Progenitor cell of endocrine pancreas (in vitro differentiated cells): ENCODE measurements at regions not wholly inside any gene's neighbourhood (a gene's known extent, or its start where the extent isn't known, plus 50 kb on each side); places are given as distances from the start of the nearest gene placed in this dataset.

Source experiments
- DNase-seq: peaks from one replicate; pipeline ENCODE4 v3.0.0; 2021; ENCODE audit warnings: low spot score; ENCODE audit not compliant: unreplicated experiment
- H3K27ac Mint-ChIP-seq: 2 replicates; pipeline ENCODE4 v1.8.0; 2021; ENCODE audit warnings: mild to moderate bottlenecking, moderate library complexity, mixed read lengths
- H3K27me3 Mint-ChIP-seq: 2 replicates; pipeline ENCODE4 v1.8.0; 2021; ENCODE audit warnings: mixed read lengths
- H3K36me3 Mint-ChIP-seq: 2 replicates; pipeline ENCODE4 v1.8.0; 2022; ENCODE audit warnings: mixed read lengths; ENCODE audit not compliant: insufficient read depth
- H3K4me1 Mint-ChIP-seq: 2 replicates; pipeline ENCODE4 v1.8.0; 2021; ENCODE audit warnings: low read depth, mixed read lengths
- H3K4me3 Mint-ChIP-seq: 2 replicates; pipeline ENCODE4 v1.8.0; 2021; ENCODE audit warnings: low read depth, mild to moderate bottlenecking, moderate library complexity, mixed read lengths
- H3K9me3 Mint-ChIP-seq: 2 replicates; pipeline ENCODE4 v1.8.0; 2021; ENCODE audit warnings: low read depth, mixed read lengths
- CTCF ChIP-seq: fragments of 200-600 bp; sonication (generic); IDR thresholded peaks from one replicate; pipeline ENCODE4 v1.5.0; 2021; ENCODE audit warnings: antibody characterized with exemption, mild to moderate bottlenecking; ENCODE audit not compliant: unreplicated experiment

- Mint-ChIP-seq H3K4me1 (peaks cover 2% of the 10 kb centered on the region), H3K27ac (no peak overlapping the region), H3K9me3 (no peaks in the 10 kb centered on the region), H3K36me3 (no peaks in the 10 kb centered on the region), H3K27me3 (peaks cover 8% of the 10 kb centered on the region), H3K4me3 (no peak overlapping the region)
- DNase-seq: no peak
- no peak for TF ChIP-seq CTCF
Measured at GRCh38 chr16:77488652-77489051, 53.8 kb upstream of the ADAMTS18 start.

- H3K27ac Mint-ChIP-seq: no peak overlapping the region
- TF ChIP-seq CTCF: no peak
- H3K36me3 Mint-ChIP-seq: no peaks in the 10 kb centered on the region
- H3K4me1 Mint-ChIP-seq: no peaks in the 10 kb centered on the region
- no peaks in the 10 kb centered on the region for H3K9me3 Mint-ChIP-seq
- H3K27me3 Mint-ChIP-seq: peaks cover 8% of the 10 kb centered on the region
- DNase-seq: no peak
- no peak overlapping the region for H3K4me3 Mint-ChIP-seq
Measured at GRCh38 chr16:77491091-77491490, 56.3 kb upstream of the ADAMTS18 start.

GRCh38 chr16:77496934-77497333 is 62.1 kb upstream of the ADAMTS18 start:
- peaks cover 9% of the 10 kb centered on the region for H3K27me3 Mint-ChIP-seq
- H3K36me3 Mint-ChIP-seq: no peaks in the 10 kb centered on the region
- no peak overlapping the region for H3K27ac Mint-ChIP-seq
- H3K4me1 Mint-ChIP-seq: peaks cover 7% of the 10 kb centered on the region
- no peak for DNase-seq
- no peak for TF ChIP-seq CTCF
- H3K4me3 Mint-ChIP-seq: no peak overlapping the region
- no peaks in the 10 kb centered on the region for H3K9me3 Mint-ChIP-seq

- no peak for TF ChIP-seq CTCF
- no peak for DNase-seq
- Mint-ChIP-seq H3K4me3 (no peak overlapping the region), H3K27me3 (peaks cover 7% of the 10 kb centered on the region), H3K9me3 (no peaks in the 10 kb centered on the region), H3K27ac (no peak overlapping the region), H3K4me1 (peaks cover 7% of the 10 kb centered on the region), H3K36me3 (no peaks in the 10 kb centered on the region)
Measured at GRCh38 chr16:77499373-77500285, 64.8 kb upstream of the ADAMTS18 start.

GRCh38 chr16:77500286-77500598 is 65.4 kb upstream of the ADAMTS18 start:
- H3K27ac Mint-ChIP-seq: no peak overlapping the region
- no peaks in the 10 kb centered on the region for H3K36me3 Mint-ChIP-seq
- no peak for DNase-seq
- H3K9me3 Mint-ChIP-seq: no peaks in the 10 kb centered on the region
- H3K27me3 Mint-ChIP-seq: peaks cover 7% of the 10 kb centered on the region
- H3K4me3 Mint-ChIP-seq: no peak overlapping the region
- TF ChIP-seq CTCF: no peak
- peaks cover 7% of the 10 kb centered on the region for H3K4me1 Mint-ChIP-seq
